IMR-90 (cell line): ENCODE measurements at regions not wholly inside any gene's neighbourhood (a gene's known extent, or its start where the extent isn't known, plus 50 kb on each side); places are given as distances from the start of the nearest gene placed in this dataset.

Experiments
- ATAC-seq: fragments of 200-7000 bp; cut with Tn5 transposase; 2 replicates; pipeline ENCODE4 v1.9.1; 2020; ENCODE audit warnings: low read depth, mild to moderate bottlenecking, moderate library complexity
- BruUV-seq: library from RNA; stranded (reverse); fragments of 400-500 nt; replicated peaks from 2 replicates; lab custom pipeline; 2021; lab: Mats Ljungman, UMichigan
- CTCF ChIA-PET: fragments of 300-600 bp; formaldehyde crosslinking; extraction: SDS; loops from one replicate; lab custom pipeline; 2021; ENCODE audit warnings: antibody characterized with exemption; lab: Yijun Ruan, JAX
- POLR2A ChIA-PET: fragments of 300-600 bp; sonication (Branson Sonifier 250); formaldehyde crosslinking; loops from one replicate; lab custom pipeline; 2022; ENCODE audit warnings: antibody characterized with exemption; ENCODE audit not compliant: unreplicated experiment; lab: Charles Lee
- DNase-seq: peaks from one replicate; pipeline ENCODE4 v3.0.0; 2013
- H2AFZ ChIP-seq: replicated peaks from 2 replicates; pipeline ENCODE3; 2013; ENCODE audit warnings: low read length, mild to moderate bottlenecking; ENCODE audit not compliant: poor library complexity
- H2AK5ac ChIP-seq: 2 replicates; pipeline ENCODE4 v1.6.1; 2013; ENCODE audit warnings: low read depth, low read length, inconsistent platforms
- H2AK9ac ChIP-seq: replicated peaks from 2 replicates; pipeline ENCODE3; 2013; ENCODE audit warnings: mild to moderate bottlenecking, low read depth, low read length, moderate library complexity; ENCODE audit not compliant: poor library complexity
- H2BK120ac ChIP-seq: 2 replicates; pipeline ENCODE4 v1.6.1; 2013; ENCODE audit warnings: low read depth, low read length, inconsistent platforms
- H2BK15ac ChIP-seq: 3 replicates; pipeline ENCODE4 v1.6.1; 2013; ENCODE audit warnings: low read depth, low read length, inconsistent platforms
- H2BK20ac ChIP-seq: 2 replicates; pipeline ENCODE4 v1.6.1; 2013; ENCODE audit warnings: low read depth, mild to moderate bottlenecking, inconsistent platforms, low read length, moderate library complexity
- H2BK5ac ChIP-seq: 2 replicates; pipeline ENCODE4 v1.6.1; 2013; ENCODE audit warnings: mild to moderate bottlenecking, low read depth, low read length, inconsistent platforms; ENCODE audit not compliant: poor library complexity, severe bottlenecking
- H3K14ac ChIP-seq: replicated peaks from 2 replicates; pipeline ENCODE4 v1.6.1; 2013; ENCODE audit warnings: low read depth, low read length, inconsistent platforms
- H3K18ac ChIP-seq: 2 replicates; pipeline ENCODE4 v1.6.1; 2013; ENCODE audit warnings: low read depth, low read length, control low read depth
- H3K23ac ChIP-seq: 2 replicates; pipeline ENCODE4 v1.6.1; 2013; ENCODE audit warnings: low read depth, low read length, inconsistent platforms
- H3K27ac ChIP-seq: 2 replicates; pipeline ENCODE4 v1.5.1; 2013; ENCODE audit warnings: mild to moderate bottlenecking, control low read depth, low read length; ENCODE audit not compliant: insufficient read depth
- H3K27me3 ChIP-seq: 2 replicates; pipeline ENCODE4 v1.6.1; 2013; ENCODE audit warnings: low read length; ENCODE audit not compliant: control insufficient read depth, insufficient read depth
- H3K36me3 ChIP-seq: 2 replicates; pipeline ENCODE4 v1.6.1; 2013; ENCODE audit warnings: low read length, mixed read lengths; ENCODE audit not compliant: control insufficient read depth, insufficient read depth
- H3K4ac ChIP-seq: 2 replicates; pipeline ENCODE4 v1.6.1; 2013; ENCODE audit warnings: low read depth, low read length, inconsistent platforms
- H3K4me1 ChIP-seq: 2 replicates; pipeline ENCODE4 v1.6.1; 2013; ENCODE audit warnings: low read length, mixed read lengths; ENCODE audit not compliant: control insufficient read depth, insufficient read depth
- H3K4me2 ChIP-seq: 2 replicates; pipeline ENCODE4 v1.6.1; 2013; ENCODE audit warnings: low read depth, mild to moderate bottlenecking, control low read depth, low read length, moderate library complexity
- H3K4me3 ChIP-seq: 2 replicates; pipeline ENCODE4 v1.5.1; 2013; ENCODE audit warnings: low read depth, mild to moderate bottlenecking, control low read depth, low read length, moderate library complexity; ENCODE audit not compliant: insufficient read depth
- H3K56ac ChIP-seq: 2 replicates; pipeline ENCODE4 v1.6.1; 2013; ENCODE audit warnings: low read length, inconsistent platforms; ENCODE audit not compliant: insufficient read depth; ENCODE audit errors: extremely low read depth
- H3K79me1 ChIP-seq, 2 experiments: 2 replicates each; pipeline ENCODE4 v1.6.1; 2013; ENCODE audit warnings: low read length in 2 of 2, inconsistent platforms in 1 of 2, low read depth in 1 of 2
- H3K9ac ChIP-seq: 2 replicates; pipeline ENCODE4 v1.6.1; 2013; ENCODE audit warnings: low read depth, low read length, control low read depth
- H3K9me1 ChIP-seq: 2 replicates; pipeline ENCODE4 v1.6.1; 2013; ENCODE audit warnings: low read length, inconsistent platforms; ENCODE audit not compliant: insufficient read depth
- H3K9me3 ChIP-seq: 2 replicates; pipeline ENCODE4 v1.6.1; 2013; ENCODE audit warnings: low read length; ENCODE audit not compliant: control insufficient read depth, insufficient read depth
- H4K20me1 ChIP-seq: 2 replicates; pipeline ENCODE4 v1.6.1; 2013; ENCODE audit warnings: low read length, inconsistent platforms; ENCODE audit not compliant: insufficient read depth
- H4K5ac ChIP-seq: 2 replicates; pipeline ENCODE4 v1.6.1; 2013; ENCODE audit warnings: mild to moderate bottlenecking, low read depth, low read length, control low read depth
- H4K8ac ChIP-seq, 2 experiments: 2 replicates each; pipeline ENCODE4 v1.6.1; 2013; ENCODE audit warnings: low read depth in 2 of 2, low read length in 2 of 2, control low read depth in 1 of 2, inconsistent platforms in 1 of 2
- H4K91ac ChIP-seq: 2 replicates; pipeline ENCODE4 v1.6.1; 2013; ENCODE audit warnings: low read depth, low read length, inconsistent platforms; ENCODE audit not compliant: insufficient read depth
- BHLHE40 ChIP-seq: fragments of 150-350 bp; IDR thresholded peaks from 2 replicates; pipeline ENCODE4 v1.6.1; 2016; ENCODE audit warnings: mild to moderate bottlenecking, low read depth, low read length
- CEBPB ChIP-seq: IDR thresholded peaks from 2 replicates; pipeline ENCODE4 v1.6.1; 2012; ENCODE audit warnings: low read depth, low read length, improper control_type of control experiment
- CHD1 ChIP-seq: IDR thresholded peaks from 2 replicates; pipeline ENCODE4 v1.6.1; 2012; ENCODE audit warnings: low read depth, low read length, improper control_type of control experiment
- CTCF ChIP-seq: conservative IDR thresholded peaks from 2 replicates; pipeline ENCODE4 v1.5.1; 2012; ENCODE audit warnings: mild to moderate bottlenecking, low read depth, low read length, improper control_type of control experiment
- ELK1 ChIP-seq: fragments of 150-350 bp; IDR thresholded peaks from 2 replicates; pipeline ENCODE4 v1.6.1; 2016; ENCODE audit warnings: low read depth, mild to moderate bottlenecking, low read length, moderate library complexity, borderline replicate concordance
- FOS ChIP-seq: fragments of 150-350 bp; IDR thresholded peaks from 2 replicates; pipeline ENCODE4 v1.6.1; 2016; ENCODE audit warnings: low read depth, low read length
- MAFK ChIP-seq: IDR thresholded peaks from 2 replicates; pipeline ENCODE4 v1.6.1; 2012; ENCODE audit warnings: low read depth, low read length, improper control_type of control experiment
- MAZ ChIP-seq: IDR thresholded peaks from 2 replicates; pipeline ENCODE4 v1.6.1; 2012; ENCODE audit warnings: low read depth, mild to moderate bottlenecking, low read length, improper control_type of control experiment, moderate library complexity, borderline replicate concordance
- MXI1 ChIP-seq: IDR thresholded peaks from 2 replicates; pipeline ENCODE4 v1.6.1; 2012; ENCODE audit warnings: low read depth, mild to moderate bottlenecking, low read length, moderate library complexity, borderline replicate concordance
- NFE2L2 ChIP-seq: fragments of 150-350 bp; IDR thresholded peaks from 2 replicates; pipeline ENCODE4 v1.6.1; 2016; ENCODE audit warnings: low read depth, mild to moderate bottlenecking, low read length
- POLR2A ChIP-seq: IDR thresholded peaks from 2 replicates; pipeline ENCODE4 v1.6.1; 2012; ENCODE audit warnings: mild to moderate bottlenecking, low read depth, low read length
- RAD21 ChIP-seq: IDR thresholded peaks from 2 replicates; pipeline ENCODE4 v1.6.1; 2012; ENCODE audit warnings: low read length, improper control_type of control experiment
- RCOR1 ChIP-seq: IDR thresholded peaks from 2 replicates; pipeline ENCODE4 v1.6.1; 2012; ENCODE audit warnings: mild to moderate bottlenecking, low read length, improper control_type of control experiment; ENCODE audit not compliant: insufficient replicate concordance
- RFX5 ChIP-seq: IDR thresholded peaks from 2 replicates; pipeline ENCODE4 v1.8.0; 2012; ENCODE audit warnings: low read depth, mild to moderate bottlenecking, low read length, moderate library complexity
- SMC3 ChIP-seq: fragments of 150-350 bp; IDR thresholded peaks from 2 replicates; pipeline ENCODE4 v1.6.1; 2016; ENCODE audit warnings: low read depth, mild to moderate bottlenecking, antibody characterized with exemption, low read length, moderate library complexity
- WGBS, 2 experiments: methylation state at CpG; one replicate each; pipeline versions ENCODE4 v1.1.5 to v1.1.7; 2013; ENCODE audit warnings: missing lambda C conversion rate in 2 of 2; ENCODE audit not compliant: insufficient read length in 1 of 2; ENCODE audit errors: extremely low coverage in 2 of 2; 5-methylcytosine and 5-hydroxymethylcytosine counted together
- dilution Hi-C: fragments of 300-500 bp; cut with HindIII; formaldehyde crosslinking; loops from one replicate; pipeline ENCODE4 v1.14.3; 2018; ENCODE audit warnings: low sequenced_read_pairs; ENCODE audit not compliant: unreplicated experiment
- in situ Hi-C: fragments of 300-500 bp; cut with MboI; formaldehyde crosslinking; loops from 3 replicates; pipeline ENCODE4 v1.14.3; 2019; ENCODE audit warnings: low sequenced_read_pairs, inconsistent platforms, mixed read lengths
- intact Hi-C: fragments of 100-400 bp; cut with micrococcal nuclease; formaldehyde crosslinking; loops from 2 replicates; pipeline ENCODE4 v1.10.0; 2022
- TF ChIP-seq, protein P1 (sequence below): fragments of 150-350 bp; IDR thresholded peaks from 2 replicates; pipeline ENCODE4 v1.6.1; 2017; ENCODE audit warnings: mild to moderate bottlenecking, antibody characterized with exemption, low read length, low read depth

GRCh38 chr4:14446311-14446710, 556.0 kb upstream of the CPEB2 start:
- no peaks in the 10 kb centered on the region for H3K27me3 ChIP-seq
- POLR2A ChIA-PET: no interaction called here
- H3K18ac ChIP-seq: no peak overlapping the region
- H2BK120ac ChIP-seq: no peak overlapping the region
- H4K5ac ChIP-seq: no peak overlapping the region
- ATAC-seq (no peak), DNase-seq (peak; percentile 1)
- H3K9ac ChIP-seq: no peak overlapping the region
- H4K8ac ChIP-seq: no peak overlapping the region
- H2BK15ac ChIP-seq: no peak overlapping the region
- H3K4me2 ChIP-seq: no peak overlapping the region
- no peaks in the 10 kb centered on the region for H3K9me3 ChIP-seq
- in situ Hi-C loops: no loop called here
- no peaks in the 10 kb centered on the region for H4K20me1 ChIP-seq
- CTCF ChIA-PET: no interaction called here
- dilution Hi-C loops: no loop called here
- no peak overlapping the region for H3K23ac ChIP-seq
- intact Hi-C loops: no loop called here
- WGBS, 2 experiments: no CpG with 5 or more reads among the region's 4 CpGs
- H3K4me3 ChIP-seq: no peak overlapping the region
- no peak overlapping the region for H3K56ac ChIP-seq
- no peak overlapping the region for H2BK5ac ChIP-seq
- no TSS peak for BruUV-seq
- H3K14ac ChIP-seq: no peak overlapping the region
- no peak overlapping the region for H2BK20ac ChIP-seq
- H2AK9ac ChIP-seq: no peak overlapping the region
- no peak overlapping the region for H3K27ac ChIP-seq
- no peaks in the 10 kb centered on the region for H3K9me1 ChIP-seq
- no peak overlapping the region for H2AFZ ChIP-seq
- no peak overlapping the region for H3K4ac ChIP-seq
- H4K91ac ChIP-seq: no peak overlapping the region
- no peak overlapping the region for H2AK5ac ChIP-seq
- TF ChIP-seq RCOR1 (no peak), CEBPB (no peak), CTCF (no peak), RAD21 (no peak), BHLHE40 (no peak), ELK1 (no peak), NFE2L2 (no peak), RFX5 (no peak), MAZ (no peak), CHD1 (no peak), POLR2A (no peak), SMC3 (no peak), MXI1 (no peak), MAFK (no peak), FOS (no peak)
- TF ChIP-seq, protein P1, sequence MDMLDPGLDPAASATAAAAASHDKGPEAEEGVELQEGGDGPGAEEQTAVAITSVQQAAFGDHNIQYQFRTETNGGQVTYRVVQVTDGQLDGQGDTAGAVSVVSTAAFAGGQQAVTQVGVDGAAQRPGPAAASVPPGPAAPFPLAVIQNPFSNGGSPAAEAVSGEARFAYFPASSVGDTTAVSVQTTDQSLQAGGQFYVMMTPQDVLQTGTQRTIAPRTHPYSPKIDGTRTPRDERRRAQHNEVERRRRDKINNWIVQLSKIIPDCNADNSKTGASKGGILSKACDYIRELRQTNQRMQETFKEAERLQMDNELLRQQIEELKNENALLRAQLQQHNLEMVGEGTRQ: no peak
- no peaks in the 10 kb centered on the region for H3K4me1 ChIP-seq
- H3K79me1 ChIP-seq: no peaks in the 10 kb centered on the region
- H3K36me3 ChIP-seq: no peaks in the 10 kb centered on the region
